K562 (cell line): ENCODE measurements at regions not wholly inside any gene's neighbourhood (a gene's known extent, or its start where the extent isn't known, plus 50 kb on each side); places are given as distances from the start of the nearest gene placed in this dataset.
A peak's percentile ranks its signal among the peaks of the same experiment; 100 is the strongest.

Experiments used
- ATAC-seq: fragments of 200-7000 bp; cut with Tn5 transposase; 3 replicates; pipeline ENCODE4 v1.9.1; 2020; ENCODE audit warnings: moderate library complexity
- BruUV-seq: library from RNA; stranded (reverse); fragments of 400-500 nt; replicated peaks from 2 replicates; lab custom pipeline; 2021; lab: Mats Ljungman, UMichigan
- CTCF ChIA-PET: fragments of 300-600 bp; formaldehyde crosslinking; extraction: SDS; loops from one replicate; lab custom pipeline; 2021; ENCODE audit warnings: low intra/inter-chr PET ratio; lab: Yijun Ruan, JAX
- POLR2A ChIA-PET: fragments of 300-600, 350-650 bp; sonication (Branson Sonifier 250); formaldehyde crosslinking; extraction: SDS; loops from one replicate; lab custom pipeline; 2021; ENCODE audit warnings: antibody characterized with exemption, inconsistent platforms; lab: Yijun Ruan, JAX
- DNase-seq, 4 experiments: peaks; one replicate each; pipeline versions ENCODE4 v3.0.0 to v3.0.0-alpha.2; 2011 to 2018; ENCODE audit warnings: low spot score in 3 of 4, mixed read lengths in 3 of 4; ENCODE audit errors: extremely low read depth in 1 of 4
- FAIRE-seq: peaks from 2 replicates; lab custom pipeline; 2011; peaks lifted over from hg19 to GRCh38; lab: Jason Lieb, UNC
- H2AFZ ChIP-seq: 2 replicates; pipeline ENCODE4 v1.6.0; 2011; ENCODE audit warnings: low read depth, low read length, control low read depth, inconsistent platforms
- H3K27ac ChIP-seq: fragments of 200-600 bp; 3 replicates; pipeline ENCODE4 v1.8.0; 2011; ENCODE audit warnings: low read depth, mild to moderate bottlenecking, control low read depth, inconsistent platforms, low read length, moderate library complexity, mixed read lengths; ENCODE audit errors: extremely low read depth
- H3K27me3 ChIP-seq, 2 experiments: fragments of 300-600 bp in 1 of 2; 2 replicates in 1 of 2; 3 replicates in 1 of 2; pipeline versions ENCODE4 v1.6.0 to v1.8.0; 2011; ENCODE audit warnings: inconsistent platforms in 2 of 2, low read length in 2 of 2, mild to moderate bottlenecking in 1 of 2, mixed read lengths in 1 of 2, moderate library complexity in 1 of 2; ENCODE audit not compliant: control insufficient read depth in 2 of 2, insufficient read depth in 2 of 2
- H3K36me3 ChIP-seq: fragments of 300-600 bp; 3 replicates; pipeline ENCODE4 v1.8.0; 2011; ENCODE audit warnings: mild to moderate bottlenecking, low read length, inconsistent platforms; ENCODE audit not compliant: control insufficient read depth, insufficient read depth
- H3K4me1 ChIP-seq, 2 experiments: fragments of 200-600 bp in 1 of 2; replicated peaks in 1 of 2; 2 replicates in 1 of 2; 3 replicates in 1 of 2; pipeline versions ENCODE4 v1.5.1 to v1.8.0; 2011; ENCODE audit warnings: inconsistent platforms in 2 of 2, low read length in 2 of 2, mild to moderate bottlenecking in 1 of 2, mixed read lengths in 1 of 2, moderate library complexity in 1 of 2; ENCODE audit not compliant: control insufficient read depth in 2 of 2, insufficient read depth in 2 of 2
- H3K4me2 ChIP-seq: 2 replicates; pipeline ENCODE4 v1.6.1; 2011; ENCODE audit warnings: low read length, control low read depth, inconsistent platforms, mixed read lengths; ENCODE audit not compliant: insufficient read depth
- H3K4me3 ChIP-seq: fragments of 200-600 bp; sonication (generic), shearing (Covaris generic); 2 replicates; pipeline ENCODE4 v1.5.1; 2016; ENCODE audit warnings: control low read depth, inconsistent platforms
- H3K79me2 ChIP-seq: fragments of 200-600 bp; 3 replicates; pipeline ENCODE4 v1.8.0; 2011; ENCODE audit warnings: low read length, inconsistent platforms; ENCODE audit not compliant: control insufficient read depth, insufficient read depth
- H3K9ac ChIP-seq, 2 experiments: 2 replicates each; pipeline versions ENCODE4 v1.6.0 to v1.6.1; 2011; ENCODE audit warnings: low read depth in 2 of 2, low read length in 2 of 2, control low read depth in 1 of 2, inconsistent platforms in 1 of 2, mild to moderate bottlenecking in 1 of 2, mixed read lengths in 1 of 2; ENCODE audit not compliant: insufficient read depth in 1 of 2
- H3K9me1 ChIP-seq: one replicate; pipeline ENCODE4 v1.6.0; 2011; ENCODE audit warnings: inconsistent platforms, mild to moderate bottlenecking, low read length, moderate library complexity; ENCODE audit not compliant: control insufficient read depth, insufficient read depth
- H3K9me3 ChIP-seq: replicated peaks from 2 replicates; pipeline ENCODE4 v1.5.1; 2011; ENCODE audit warnings: low read depth, low read length, inconsistent platforms; ENCODE audit not compliant: control insufficient read depth, insufficient read depth
- H4K20me1 ChIP-seq: replicated peaks from 2 replicates; pipeline ENCODE4 v1.6.1; 2011; ENCODE audit warnings: low read length, inconsistent platforms, mixed read lengths; ENCODE audit not compliant: control insufficient read depth, insufficient read depth
- CBFB ChIP-seq: sonication (generic); formaldehyde crosslinking; IDR thresholded peaks from 2 replicates; pipeline ENCODE4 v1.4.0; 2020; ENCODE audit warnings: mild to moderate bottlenecking, missing genetic modification reagents
- NFIX ChIP-seq: fragments of 250-450 bp; sonication (Bioruptor Pico); IDR thresholded peaks from 2 replicates; pipeline ENCODE4 v1.4.0; 2020; ENCODE audit warnings: low read depth, mild to moderate bottlenecking, moderate library complexity
- OTX1 ChIP-seq: fragments of 450-650 bp; formaldehyde crosslinking; IDR thresholded peaks from 2 replicates; pipeline ENCODE4 v1.4.0; 2022; ENCODE audit warnings: mild to moderate bottlenecking
- PCBP2 ChIP-seq: fragments of 200-400 bp; formaldehyde crosslinking; IDR thresholded peaks from 2 replicates; pipeline ENCODE4 v1.6.1; 2018; ENCODE audit warnings: low read length, low read depth, mild to moderate bottlenecking, moderate library complexity; ENCODE audit not compliant: poor library complexity, severe bottlenecking
- SOX6 ChIP-seq: fragments of 450-650 bp; IDR thresholded peaks from 2 replicates; pipeline ENCODE4 v1.6.1; 2014; ENCODE audit warnings: mild to moderate bottlenecking
- ZKSCAN1 ChIP-seq: fragments of 150-350 bp; IDR thresholded peaks from 2 replicates; pipeline ENCODE4 v1.6.1; 2016; ENCODE audit warnings: low read depth, low read length
- WGBS: fragments of 100-300 bp; shearing (Covaris generic); methylation state at CpG from one replicate; pipeline ENCODE4 v1.1.6; 2016; ENCODE audit warnings: low coverage, mixed read lengths; ENCODE audit not compliant: insufficient coverage; ENCODE audit errors: missing lambda C conversion rate; 5-methylcytosine and 5-hydroxymethylcytosine counted together
- in situ Hi-C: fragments of 300-500 bp; cut with MboI; formaldehyde crosslinking; loops from 4 replicates; pipeline ENCODE4 v1.15.0; 2018; ENCODE audit warnings: inconsistent platforms, mixed read lengths
- intact Hi-C: fragments of 100-400 bp; cut with micrococcal nuclease; formaldehyde crosslinking; loops from 2 replicates; pipeline ENCODE4 v1.14.2; 2022
- TF ChIP-seq, protein P1 (sequence below): fragments of 450-650 bp; formaldehyde crosslinking; IDR thresholded peaks from 2 replicates; pipeline ENCODE4 v1.4.0; 2022; ENCODE audit warnings: missing genetic modification characterization
- TF ChIP-seq, protein P2 (sequence below): IDR thresholded peaks from 2 replicates; pipeline ENCODE4 v1.6.1; 2016; ENCODE audit warnings: missing genetic modification characterization, missing compliant biosample characterization

DNA sequence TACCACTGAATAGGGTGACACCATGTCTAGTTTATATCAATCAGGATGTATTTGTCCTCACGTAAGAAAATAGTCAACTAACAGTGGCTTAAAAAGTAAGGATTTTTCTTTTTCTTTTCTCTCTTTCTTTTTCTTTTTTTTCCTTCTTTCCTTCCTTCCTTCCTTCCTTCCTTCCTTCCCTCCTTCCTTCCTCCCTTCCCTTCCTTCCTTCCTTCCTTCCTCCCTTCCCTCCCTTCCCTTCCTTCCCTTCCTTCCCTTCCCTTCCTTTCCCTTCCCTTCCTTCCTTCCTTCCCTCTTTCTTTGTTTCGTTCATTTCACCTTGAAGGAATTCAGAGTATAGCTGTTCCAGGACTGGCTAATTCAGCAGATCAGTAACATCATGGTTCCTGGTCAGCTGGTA is 83.2 kb downstream of the SOX4 start:
- Histone ChIP-seq H3K9me1 (no peaks in the 10 kb centered on the region), H4K20me1 (no peaks in the 10 kb centered on the region), H3K4me1 (no peaks in the 10 kb centered on the region), H3K9ac (no peak overlapping the region), H2AFZ (no peak overlapping the region), H3K36me3 (no peaks in the 10 kb centered on the region), H3K9me3 (no peaks in the 10 kb centered on the region), H3K27me3 (peaks cover 6 to 13% of the 10 kb centered on the region in 2 experiments; a peak in 4 of 5 replicates), H3K4me3 (no peak overlapping the region), H3K79me2 (no peaks in the 10 kb centered on the region), H3K4me2 (no peak overlapping the region), H3K27ac (no peak overlapping the region)
- intact Hi-C loops (no loop called here), in situ Hi-C loops (no loop called here)
- ChIA-PET CTCF (no interaction called here), POLR2A (no interaction called here)
- WGBS: 0% methylated on average over 2 of the region's 2 CpGs
- TF ChIP-seq OTX1 (peak; percentile 62; the same call in 1 of the 2 replicates), SOX6 (no peak), NFIX (CRISPR knock-in tag) (no peak), ZKSCAN1 (no peak), PCBP2 (peak; percentile 42), CBFB (CRISPR knock-in tag) (no peak)
- TF ChIP-seq, protein P1, sequence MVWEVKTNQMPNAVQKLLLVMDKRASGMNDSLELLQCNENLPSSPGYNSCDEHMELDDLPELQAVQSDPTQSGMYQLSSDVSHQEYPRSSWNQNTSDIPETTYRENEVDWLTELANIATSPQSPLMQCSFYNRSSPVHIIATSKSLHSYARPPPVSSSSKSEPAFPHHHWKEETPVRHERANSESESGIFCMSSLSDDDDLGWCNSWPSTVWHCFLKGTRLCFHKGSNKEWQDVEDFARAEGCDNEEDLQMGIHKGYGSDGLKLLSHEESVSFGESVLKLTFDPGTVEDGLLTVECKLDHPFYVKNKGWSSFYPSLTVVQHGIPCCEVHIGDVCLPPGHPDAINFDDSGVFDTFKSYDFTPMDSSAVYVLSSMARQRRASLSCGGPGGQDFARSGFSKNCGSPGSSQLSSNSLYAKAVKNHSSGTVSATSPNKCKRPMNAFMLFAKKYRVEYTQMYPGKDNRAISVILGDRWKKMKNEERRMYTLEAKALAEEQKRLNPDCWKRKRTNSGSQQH (CRISPR knock-in tag): 0 out of 2 replicates have a peak, but pooled peaks have one; percentile 71
- TF ChIP-seq, protein P2, sequence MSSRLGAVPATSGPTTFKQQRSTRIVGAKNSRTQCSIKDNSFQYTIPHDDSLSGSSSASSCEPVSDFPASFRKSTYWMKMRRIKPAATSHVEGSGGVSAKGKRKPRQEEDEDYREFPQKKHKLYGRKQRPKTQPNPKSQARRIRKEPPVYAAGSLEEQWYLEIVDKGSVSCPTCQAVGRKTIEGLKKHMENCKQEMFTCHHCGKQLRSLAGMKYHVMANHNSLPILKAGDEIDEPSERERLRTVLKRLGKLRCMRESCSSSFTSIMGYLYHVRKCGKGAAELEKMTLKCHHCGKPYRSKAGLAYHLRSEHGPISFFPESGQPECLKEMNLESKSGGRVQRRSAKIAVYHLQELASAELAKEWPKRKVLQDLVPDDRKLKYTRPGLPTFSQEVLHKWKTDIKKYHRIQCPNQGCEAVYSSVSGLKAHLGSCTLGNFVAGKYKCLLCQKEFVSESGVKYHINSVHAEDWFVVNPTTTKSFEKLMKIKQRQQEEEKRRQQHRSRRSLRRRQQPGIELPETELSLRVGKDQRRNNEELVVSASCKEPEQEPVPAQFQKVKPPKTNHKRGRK: peak; percentile 81
- no peak for DNase-seq
- no peak for FAIRE-seq
- ATAC-seq: no peak
- no TSS peak for BruUV-seq
